HCT116 (cell line): ENCODE measurements at regions not wholly inside any gene's neighbourhood (a gene's known extent, or its start where the extent isn't known, plus 50 kb on each side); places are given as distances from the start of the nearest gene placed in this dataset.
"Not testable (repeated sequence)": the region's sequence is repeated elsewhere in the genome, so short reads cannot be mapped to it uniquely, and the experiment has no call there.

Experiments used
- ATAC-seq: fragments of 200-7000 bp; cut with Tn5 transposase; 2 replicates; pipeline ENCODE4 v1.9.1; 2020; ENCODE audit warnings: mild to moderate bottlenecking, moderate library complexity
- BruUV-seq: library from RNA; stranded (reverse); fragments of 400-500 nt; replicated peaks from 2 replicates; lab custom pipeline; 2021; lab: Mats Ljungman, UMichigan
- CTCF ChIA-PET: fragments of 300-600 bp; sonication (Branson Sonifier 250); formaldehyde crosslinking; loops from one replicate; lab custom pipeline; 2021; ENCODE audit warnings: antibody characterized with exemption; lab: Charles Lee
- POLR2A ChIA-PET: fragments of 300-600, 350-600 bp; sonication (Branson Sonifier 250); formaldehyde crosslinking; loops from one replicate; lab custom pipeline; 2021; ENCODE audit warnings: antibody characterized with exemption; lab: Charles Lee
- RAD21 ChIA-PET, 2 experiments: fragments of 300-600 bp; sonication (Branson Sonifier 250); formaldehyde crosslinking; loops; one replicate each; lab custom pipeline; 2023; ENCODE audit warnings: low total read pairs in 2 of 2; ENCODE audit not compliant: uncharacterized antibody in 2 of 2, unreplicated experiment in 2 of 2, low non-redundant PET in 1 of 2; lab: Charles Lee
- DNase-seq: peaks from one replicate; pipeline ENCODE4 v3.0.0-alpha.2; 2010; ENCODE audit warnings: low read depth, low spot score
- H2AFZ ChIP-seq: fragments of 200-600 bp; shearing (Covaris generic), sonication (generic); 2 replicates; pipeline ENCODE4 v1.6.1; 2017; ENCODE audit warnings: low read depth, mixed run types, mixed read lengths, antibody characterized with exemption, low read length; ENCODE audit not compliant: poor library complexity, severe bottlenecking
- H3K27ac ChIP-seq: 2 replicates; pipeline ENCODE4 v1.5.1; 2012; ENCODE audit warnings: low read depth, low read length
- H3K27me3 ChIP-seq: fragments of 200-600 bp; sonication (generic); 2 replicates; pipeline ENCODE4 v1.6.1; 2016; ENCODE audit warnings: mixed run types, low read length, mixed read lengths; ENCODE audit not compliant: insufficient read depth
- H3K36me3 ChIP-seq, 2 experiments: fragments of 200-500 bp in 1 of 2; fragments of 200-600 bp in 1 of 2; sonication (Bioruptor generic) in 1 of 2; sonication (generic) in 1 of 2; 2 replicates each; pipeline versions ENCODE4 v1.5.1 to v1.6.1; 2014 to 2016; ENCODE audit warnings: low read length in 2 of 2, inconsistent platforms in 1 of 2, mixed read lengths in 1 of 2, mixed run types in 1 of 2; ENCODE audit not compliant: insufficient read depth in 2 of 2, control insufficient read depth in 1 of 2
- H3K4me1 ChIP-seq, 2 experiments: fragments of 200-600 bp in 1 of 2; sonication (generic) in 1 of 2; 2 replicates each; pipeline versions ENCODE4 v1.5.1 to v1.6.1; 2012 to 2017; ENCODE audit warnings: low read length in 2 of 2, inconsistent platforms in 1 of 2, mild to moderate bottlenecking in 1 of 2, mixed read lengths in 1 of 2, mixed run types in 1 of 2, moderate library complexity in 1 of 2; ENCODE audit not compliant: insufficient read depth in 2 of 2, control insufficient read depth in 1 of 2
- H3K4me2 ChIP-seq: fragments of 200-600 bp; sonication (generic); 2 replicates; pipeline ENCODE4 v1.6.1; 2017; ENCODE audit warnings: mixed run types, low read length, mixed read lengths
- H3K4me3 ChIP-seq, 2 experiments: fragments of 200-600 bp in 1 of 2; sonication (generic) in 1 of 2; replicated peaks in 1 of 2; 2 replicates each; pipeline ENCODE4 v1.5.1; 2011 to 2016; ENCODE audit warnings: low read length in 2 of 2, control low read depth in 1 of 2, low read depth in 1 of 2, mild to moderate bottlenecking in 1 of 2, mixed read lengths in 1 of 2, mixed run types in 1 of 2
- H3K79me2 ChIP-seq: fragments of 200-600 bp; sonication (generic); 2 replicates; pipeline ENCODE4 v1.6.1; 2017; ENCODE audit warnings: mild to moderate bottlenecking, mixed run types, low read length, moderate library complexity, mixed read lengths; ENCODE audit not compliant: insufficient read depth
- H3K9ac ChIP-seq: fragments of 200-600 bp; sonication (generic); 2 replicates; pipeline ENCODE4 v1.6.1; 2016; ENCODE audit warnings: low read length, mixed read lengths
- H3K9me2 ChIP-seq: fragments of 200-600 bp; sonication (generic), shearing (Covaris generic); 2 replicates; pipeline ENCODE4 v1.6.1; 2017; ENCODE audit warnings: mixed run types, mild to moderate bottlenecking, moderate library complexity; ENCODE audit not compliant: insufficient read depth
- H3K9me3 ChIP-seq, 2 experiments: fragments of 200-500 bp in 1 of 2; fragments of 200-600 bp in 1 of 2; sonication (Bioruptor generic) in 1 of 2; sonication (generic) in 1 of 2; 2 replicates each; pipeline ENCODE4 v1.6.1; 2014 to 2017; ENCODE audit warnings: low read length in 2 of 2, mixed read lengths in 2 of 2, inconsistent platforms in 1 of 2, low read depth in 1 of 2, mild to moderate bottlenecking in 1 of 2, mixed run types in 1 of 2, moderate library complexity in 1 of 2; ENCODE audit not compliant: control insufficient read depth in 1 of 2, insufficient read depth in 1 of 2
- H4K20me1 ChIP-seq: fragments of 200-600 bp; sonication (generic), shearing (Covaris generic); 2 replicates; pipeline ENCODE4 v1.6.1; 2017; ENCODE audit warnings: mixed run types, mild to moderate bottlenecking, moderate library complexity; ENCODE audit not compliant: insufficient read depth
- CEBPB ChIP-seq: IDR thresholded peaks from 2 replicates; pipeline ENCODE4 v1.6.1; 2012; ENCODE audit warnings: low read depth
- FOSL1 ChIP-seq: IDR thresholded peaks from 2 replicates; pipeline ENCODE4 v1.6.1; 2012; ENCODE audit warnings: low read depth
- JUND ChIP-seq: IDR thresholded peaks from 2 replicates; pipeline ENCODE4 v1.6.1; 2012
- POLR2AphosphoS5 ChIP-seq: IDR thresholded peaks from 2 replicates; pipeline ENCODE4 v1.6.1; 2011; ENCODE audit warnings: mild to moderate bottlenecking, low read depth, low read length, moderate library complexity
- ZFX ChIP-seq: fragments of 450-650 bp; IDR thresholded peaks from 2 replicates; pipeline ENCODE4 v1.6.1; 2017
- intact Hi-C: fragments of 100-400 bp; cut with micrococcal nuclease; formaldehyde crosslinking; loops from 2 replicates; pipeline ENCODE4 v1.10.0; 2022
- TF ChIP-seq, protein P1 (sequence below): IDR thresholded peaks from 2 replicates; pipeline ENCODE4 v1.6.1; 2012; ENCODE audit warnings: low read depth
- TF ChIP-seq, protein P2 (sequence below): IDR thresholded peaks from 2 replicates; pipeline ENCODE4 v1.6.1; 2011; ENCODE audit warnings: mild to moderate bottlenecking, low read length, moderate library complexity; ENCODE audit not compliant: insufficient replicate concordance; ENCODE audit errors: extremely low read depth
- TF ChIP-seq, protein P3 (sequence below): IDR thresholded peaks from 2 replicates; pipeline ENCODE4 v1.6.1; 2012

DNA sequence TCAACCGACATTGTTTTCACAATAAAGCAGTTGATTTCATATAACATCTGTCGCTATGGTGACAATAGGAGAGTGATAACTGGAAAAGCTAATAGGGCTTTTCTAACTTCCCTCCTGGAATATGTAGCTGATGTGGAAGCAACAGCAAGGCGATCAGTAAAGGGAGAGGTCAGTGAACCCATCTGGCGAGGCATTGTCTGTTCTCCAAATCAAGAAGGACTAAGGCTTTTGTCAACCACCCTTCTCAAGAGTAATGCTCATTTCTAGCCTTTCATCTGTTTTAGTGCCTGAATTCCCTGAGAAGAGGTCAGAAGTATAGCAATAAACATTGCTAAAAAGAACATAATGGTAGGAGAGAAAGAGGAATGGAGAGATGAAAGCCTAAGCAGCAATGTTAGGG is 201.3 kb downstream of the AKAP7 start:
- Histone ChIP-seq H3K27me3 (no peaks in the 10 kb centered on the region), H3K4me1 (no peaks in the 10 kb centered on the region), H3K4me2 (no peak overlapping the region), H3K4me3 (no peak overlapping the region), H3K9ac (no peak overlapping the region), H2AFZ (no peak overlapping the region), H3K9me2 (no peaks in the 10 kb centered on the region), H3K79me2 (no peaks in the 10 kb centered on the region), H3K9me3 (no peaks in the 10 kb centered on the region), H4K20me1 (no peaks in the 10 kb centered on the region), H3K36me3 (no peaks in the 10 kb centered on the region), H3K27ac (no peak overlapping the region)
- CTCF ChIA-PET, result no interaction called here
- ATAC-seq (no peak), DNase-seq (no peak)
- TF ChIP-seq POLR2AphosphoS5 (no peak), ZFX (no peak), JUND (no peak), CEBPB (no peak), FOSL1 (no peak)
- TF ChIP-seq, protein P1, sequence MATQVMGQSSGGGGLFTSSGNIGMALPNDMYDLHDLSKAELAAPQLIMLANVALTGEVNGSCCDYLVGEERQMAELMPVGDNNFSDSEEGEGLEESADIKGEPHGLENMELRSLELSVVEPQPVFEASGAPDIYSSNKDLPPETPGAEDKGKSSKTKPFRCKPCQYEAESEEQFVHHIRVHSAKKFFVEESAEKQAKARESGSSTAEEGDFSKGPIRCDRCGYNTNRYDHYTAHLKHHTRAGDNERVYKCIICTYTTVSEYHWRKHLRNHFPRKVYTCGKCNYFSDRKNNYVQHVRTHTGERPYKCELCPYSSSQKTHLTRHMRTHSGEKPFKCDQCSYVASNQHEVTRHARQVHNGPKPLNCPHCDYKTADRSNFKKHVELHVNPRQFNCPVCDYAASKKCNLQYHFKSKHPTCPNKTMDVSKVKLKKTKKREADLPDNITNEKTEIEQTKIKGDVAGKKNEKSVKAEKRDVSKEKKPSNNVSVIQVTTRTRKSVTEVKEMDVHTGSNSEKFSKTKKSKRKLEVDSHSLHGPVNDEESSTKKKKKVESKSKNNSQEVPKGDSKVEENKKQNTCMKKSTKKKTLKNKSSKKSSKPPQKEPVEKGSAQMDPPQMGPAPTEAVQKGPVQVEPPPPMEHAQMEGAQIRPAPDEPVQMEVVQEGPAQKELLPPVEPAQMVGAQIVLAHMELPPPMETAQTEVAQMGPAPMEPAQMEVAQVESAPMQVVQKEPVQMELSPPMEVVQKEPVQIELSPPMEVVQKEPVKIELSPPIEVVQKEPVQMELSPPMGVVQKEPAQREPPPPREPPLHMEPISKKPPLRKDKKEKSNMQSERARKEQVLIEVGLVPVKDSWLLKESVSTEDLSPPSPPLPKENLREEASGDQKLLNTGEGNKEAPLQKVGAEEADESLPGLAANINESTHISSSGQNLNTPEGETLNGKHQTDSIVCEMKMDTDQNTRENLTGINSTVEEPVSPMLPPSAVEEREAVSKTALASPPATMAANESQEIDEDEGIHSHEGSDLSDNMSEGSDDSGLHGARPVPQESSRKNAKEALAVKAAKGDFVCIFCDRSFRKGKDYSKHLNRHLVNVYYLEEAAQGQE, result no peak
- TF ChIP-seq, protein P2, sequence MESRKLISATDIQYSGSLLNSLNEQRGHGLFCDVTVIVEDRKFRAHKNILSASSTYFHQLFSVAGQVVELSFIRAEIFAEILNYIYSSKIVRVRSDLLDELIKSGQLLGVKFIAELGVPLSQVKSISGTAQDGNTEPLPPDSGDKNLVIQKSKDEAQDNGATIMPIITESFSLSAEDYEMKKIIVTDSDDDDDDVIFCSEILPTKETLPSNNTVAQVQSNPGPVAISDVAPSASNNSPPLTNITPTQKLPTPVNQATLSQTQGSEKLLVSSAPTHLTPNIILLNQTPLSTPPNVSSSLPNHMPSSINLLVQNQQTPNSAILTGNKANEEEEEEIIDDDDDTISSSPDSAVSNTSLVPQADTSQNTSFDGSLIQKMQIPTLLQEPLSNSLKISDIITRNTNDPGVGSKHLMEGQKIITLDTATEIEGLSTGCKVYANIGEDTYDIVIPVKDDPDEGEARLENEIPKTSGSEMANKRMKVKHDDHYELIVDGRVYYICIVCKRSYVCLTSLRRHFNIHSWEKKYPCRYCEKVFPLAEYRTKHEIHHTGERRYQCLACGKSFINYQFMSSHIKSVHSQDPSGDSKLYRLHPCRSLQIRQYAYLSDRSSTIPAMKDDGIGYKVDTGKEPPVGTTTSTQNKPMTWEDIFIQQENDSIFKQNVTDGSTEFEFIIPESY, result no peak
- TF ChIP-seq, protein P3, sequence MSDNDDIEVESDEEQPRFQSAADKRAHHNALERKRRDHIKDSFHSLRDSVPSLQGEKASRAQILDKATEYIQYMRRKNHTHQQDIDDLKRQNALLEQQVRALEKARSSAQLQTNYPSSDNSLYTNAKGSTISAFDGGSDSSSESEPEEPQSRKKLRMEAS, result no peak
- RAD21 ChIA-PET, result no interaction called here
- no TSS peak for BruUV-seq
- intact Hi-C loops, result no loop called here
- POLR2A ChIA-PET, result no interaction called here

DNA sequence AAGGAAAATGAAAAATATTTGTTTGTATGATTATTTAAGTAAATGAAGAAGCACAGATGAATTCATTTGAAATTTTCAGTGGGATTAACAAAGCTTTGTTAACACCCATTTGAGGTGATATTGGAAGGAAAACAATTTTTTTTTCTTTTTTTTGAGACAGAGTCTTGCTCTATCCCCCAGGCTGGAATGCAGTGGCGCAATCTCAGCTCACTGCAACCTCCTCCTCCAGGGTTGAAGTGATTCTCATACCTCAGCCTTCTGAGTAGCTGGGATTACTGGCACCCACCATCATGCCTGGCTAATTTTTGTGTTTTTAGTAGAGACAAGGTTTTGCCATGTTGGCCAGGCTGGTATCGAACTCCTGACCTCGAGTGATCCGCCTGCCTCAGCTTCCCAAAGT is 211.6 kb downstream of the AKAP7 start:
- H3K27ac ChIP-seq, ATAC-seq, H3K4me2 ChIP-seq, H3K9me2 ChIP-seq, H4K20me1 ChIP-seq, H3K36me3 ChIP-seq, POLR2A ChIA-PET, H3K79me2 ChIP-seq, DNase-seq, BruUV-seq, CTCF ChIA-PET, H3K4me1 ChIP-seq, RAD21 ChIA-PET, H2AFZ ChIP-seq, H3K9me3 ChIP-seq, H3K9ac ChIP-seq, H3K4me3 ChIP-seq, intact Hi-C loops, H3K27me3 ChIP-seq: not testable (repeated sequence)
